ENCODE measurements at regions not wholly inside any gene's neighbourhood (a gene's known extent, or its start where the extent isn't known, plus 50 kb on each side); places are given as distances from the start of the nearest gene placed in this dataset.

GRCh38 chr11:106369224-106369623 lies 291.8 kb downstream of the AASDHPPT start:
- ATAC-seq (ENCODE audit: insufficient number of reproducible peaks, low FRiP score, low read depth) (no peak), DNase-seq (ENCODE audit: low spot score) (no peak)
- no peak for TF ChIP-seq CTCF (IDR thresholded peaks at IDR 0.05)
- H3K4me1 ChIP-seq (ENCODE audit: control insufficient read depth in 1 of 2, low read depth in 2 of 2) = no peaks in the 10 kb centered on the region
- H3K9me3 ChIP-seq = no peaks in the 10 kb centered on the region
- H3K27ac ChIP-seq = no peak overlapping the region
- no peak overlapping the region for H3K4me3 ChIP-seq
- no peaks in the 10 kb centered on the region for H3K36me3 ChIP-seq
- H3K27me3 ChIP-seq (replicated peaks; ENCODE audit: insufficient read depth) = no peaks in the 10 kb centered on the region

GRCh38 chr11:106378513-106379179 lies 301.2 kb downstream of the AASDHPPT start:
- ATAC-seq (ENCODE audit: insufficient number of reproducible peaks, low FRiP score, low read depth) (no peak), DNase-seq (ENCODE audit: low spot score) (no peak)
- TF ChIP-seq CTCF (IDR thresholded peaks at IDR 0.05) = no peak
- H3K4me3 ChIP-seq = no peak overlapping the region
- no peak overlapping the region for H3K27ac ChIP-seq
- no peaks in the 10 kb centered on the region for H3K27me3 ChIP-seq (replicated peaks; ENCODE audit: insufficient read depth)
- no peaks in the 10 kb centered on the region for H3K4me1 ChIP-seq (ENCODE audit: control insufficient read depth in 1 of 2, low read depth in 2 of 2)
- H3K36me3 ChIP-seq = no peaks in the 10 kb centered on the region
- no peaks in the 10 kb centered on the region for H3K9me3 ChIP-seq

GRCh38 chr11:106379265-106379664 lies 301.8 kb downstream of the AASDHPPT start:
- ATAC-seq (ENCODE audit: insufficient number of reproducible peaks, low FRiP score, low read depth) (no peak), DNase-seq (ENCODE audit: low spot score) (no peak)
- no peak overlapping the region for H3K27ac ChIP-seq
- no peaks in the 10 kb centered on the region for H3K36me3 ChIP-seq
- no peaks in the 10 kb centered on the region for H3K27me3 ChIP-seq (replicated peaks; ENCODE audit: insufficient read depth)
- H3K4me1 ChIP-seq (ENCODE audit: control insufficient read depth in 1 of 2, low read depth in 2 of 2) = no peaks in the 10 kb centered on the region
- no peak overlapping the region for H3K4me3 ChIP-seq
- TF ChIP-seq CTCF (IDR thresholded peaks at IDR 0.05) = no peak
- H3K9me3 ChIP-seq = no peaks in the 10 kb centered on the region

GRCh38 chr11:106379712-106380111 lies 302.2 kb downstream of the AASDHPPT start:
- no peak for DNase-seq (ENCODE audit: low spot score)
- H3K4me3 ChIP-seq = no peak overlapping the region
- H3K27ac ChIP-seq = no peak overlapping the region
- no peaks in the 10 kb centered on the region for H3K4me1 ChIP-seq (ENCODE audit: control insufficient read depth in 1 of 2, low read depth in 2 of 2)
- no peaks in the 10 kb centered on the region for H3K36me3 ChIP-seq
- no peak for ATAC-seq (ENCODE audit: insufficient number of reproducible peaks, low FRiP score, low read depth)
- no peaks in the 10 kb centered on the region for H3K27me3 ChIP-seq (replicated peaks; ENCODE audit: insufficient read depth)
- H3K9me3 ChIP-seq = no peaks in the 10 kb centered on the region
- no peak for TF ChIP-seq CTCF (IDR thresholded peaks at IDR 0.05)

GRCh38 chr11:106381895-106382294 lies 304.4 kb downstream of the AASDHPPT start:
- H3K27me3 ChIP-seq (replicated peaks; ENCODE audit: insufficient read depth) = no peaks in the 10 kb centered on the region
- no peaks in the 10 kb centered on the region for H3K4me1 ChIP-seq (ENCODE audit: control insufficient read depth in 1 of 2, low read depth in 2 of 2)
- no peaks in the 10 kb centered on the region for H3K9me3 ChIP-seq
- H3K4me3 ChIP-seq = no peak overlapping the region
- TF ChIP-seq CTCF (IDR thresholded peaks at IDR 0.05) = no peak
- no peaks in the 10 kb centered on the region for H3K36me3 ChIP-seq
- no peak overlapping the region for H3K27ac ChIP-seq
- DNase-seq (ENCODE audit: low spot score) (no peak), ATAC-seq (ENCODE audit: insufficient number of reproducible peaks, low FRiP score, low read depth) (no peak)
